Esophagus squamous epithelium (tissue), 4 donors: ENCODE measurements at regions not wholly inside any gene's neighbourhood (a gene's known extent, or its start where the extent isn't known, plus 50 kb on each side); places are given as distances from the start of the nearest gene placed in this dataset.

Experiments used
- CTCF ChIP-seq, 6 experiments: fragments of 450-650 bp in 4 of 6; fragments of 200-600 bp in 2 of 6; sonication (generic) in 2 of 6; IDR thresholded peaks; one replicate each; pipeline ENCODE4 v1.5.1; 2016 to 2019; ENCODE audit warnings: antibody characterized with exemption in 6 of 6, mild to moderate bottlenecking in 4 of 6, moderate library complexity in 4 of 6
- POLR2A ChIP-seq, 4 donors: fragments of 450-650 bp; IDR thresholded peaks; one replicate each; pipeline ENCODE4 v1.6.1; 2017; ENCODE audit warnings: antibody characterized with exemption in 4 of 4, mild to moderate bottlenecking in 4 of 4, moderate library complexity in 3 of 4

- TF ChIP-seq CTCF (IDR thresholded peaks at IDR 0.05) (no peak), POLR2A (IDR thresholded peaks at IDR 0.05) (no peak)
Observed at GRCh38 chr2:236337465-236338325, 73.5 kb upstream of the ASB18 start.
